HG02973 (cell line): ENCODE measurements at regions not wholly inside any gene's neighbourhood (a gene's known extent, or its start where the extent isn't known, plus 50 kb on each side); places are given as distances from the start of the nearest gene placed in this dataset.
"Not testable (repeated sequence)": the region's sequence is repeated elsewhere in the genome, so short reads cannot be mapped to it uniquely, and the experiment has no call there.

Experiments
- ATAC-seq: cut with Tn5 transposase; IDR thresholded peaks from one replicate; pipeline ENCODE4 v1.9.1; 2021; ENCODE audit warnings: moderate library complexity; ENCODE audit not compliant: unreplicated experiment

GRCh38 chr10:33487014-33487776 lies 152.7 kb upstream of the NRP1 start:
- ATAC-seq, result no peak

- no peak for ATAC-seq
Measured at GRCh38 chr10:33485276-33485675, 150.8 kb upstream of the NRP1 start.

GRCh38 chr10:33484787-33485186 lies 150.3 kb upstream of the NRP1 start:
- ATAC-seq, result no peak

GRCh38 chr10:33483816-33484190 lies 149.3 kb upstream of the NRP1 start:
- no peak for ATAC-seq

GRCh38 chr10:33483124-33483815 lies 148.8 kb upstream of the NRP1 start:
- ATAC-seq, result no peak

GRCh38 chr10:33482486-33482885 lies 148.0 kb upstream of the NRP1 start:
- ATAC-seq, result no peak

- ATAC-seq, result no peak
Measured at GRCh38 chr10:33481184-33481583, 146.7 kb upstream of the NRP1 start.

- not testable (repeated sequence) for ATAC-seq
Measured at GRCh38 chr10:33480417-33480816, 145.9 kb upstream of the NRP1 start.

GRCh38 chr10:33478675-33479125 lies 144.2 kb upstream of the NRP1 start:
- no peak for ATAC-seq

GRCh38 chr10:33478089-33478674 lies 143.7 kb upstream of the NRP1 start:
- ATAC-seq, result no peak

GRCh38 chr10:33477291-33478088 lies 143.0 kb upstream of the NRP1 start:
- ATAC-seq, result no peak

- ATAC-seq, result no peak
Measured at GRCh38 chr10:33476757-33477273, 142.3 kb upstream of the NRP1 start.

- ATAC-seq, result no peak
Measured at GRCh38 chr10:33473688-33474087, 139.2 kb upstream of the NRP1 start.

GRCh38 chr10:33468006-33468405 lies 133.5 kb upstream of the NRP1 start:
- ATAC-seq, result not testable (repeated sequence)

- no peak for ATAC-seq
Measured at GRCh38 chr10:33465747-33466146, 131.3 kb upstream of the NRP1 start.

GRCh38 chr10:33463011-33463410 lies 128.5 kb upstream of the NRP1 start:
- no peak for ATAC-seq

- ATAC-seq, result no peak
Measured at GRCh38 chr10:33461295-33461640, 126.8 kb upstream of the NRP1 start.

- no peak for ATAC-seq
Measured at GRCh38 chr10:33460505-33461294, 126.2 kb upstream of the NRP1 start.

- no peak for ATAC-seq
Measured at GRCh38 chr10:33459602-33460001, 125.1 kb upstream of the NRP1 start.

- ATAC-seq, result no peak
Measured at GRCh38 chr10:33455029-33455428, 120.6 kb upstream of the NRP1 start.
